Fibroblast of skin of right biceps (primary cell): ENCODE measurements at regions not wholly inside any gene's neighbourhood (a gene's known extent, or its start where the extent isn't known, plus 50 kb on each side); places are given as distances from the start of the nearest gene placed in this dataset.
A peak's percentile ranks its signal among the peaks of the same experiment; 100 is the strongest.

Experiments used
- DNase-seq: peaks from one replicate; pipeline ENCODE4 v3.0.0-alpha.2; 2013

DNA sequence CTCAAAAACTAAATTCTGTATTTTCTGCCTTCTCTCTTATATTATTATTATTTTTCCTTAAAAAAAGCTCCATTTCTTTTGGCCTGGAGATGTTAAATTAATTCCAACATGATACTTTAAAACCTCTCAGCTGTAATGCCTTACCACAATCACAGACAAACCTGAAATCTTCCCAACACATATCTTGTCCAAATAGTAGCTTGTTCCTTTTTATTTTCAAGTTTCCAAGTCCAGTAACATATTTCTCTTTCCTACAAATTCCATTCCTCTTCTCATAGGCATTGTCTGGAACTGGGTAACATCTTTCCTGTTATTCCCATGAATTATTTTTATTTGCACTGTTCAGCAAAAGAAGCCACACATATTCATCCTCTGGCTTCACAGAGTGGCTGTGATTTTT, 137.0 kb downstream of the SLITRK6 start:
- DNase-seq: no peak

DNA sequence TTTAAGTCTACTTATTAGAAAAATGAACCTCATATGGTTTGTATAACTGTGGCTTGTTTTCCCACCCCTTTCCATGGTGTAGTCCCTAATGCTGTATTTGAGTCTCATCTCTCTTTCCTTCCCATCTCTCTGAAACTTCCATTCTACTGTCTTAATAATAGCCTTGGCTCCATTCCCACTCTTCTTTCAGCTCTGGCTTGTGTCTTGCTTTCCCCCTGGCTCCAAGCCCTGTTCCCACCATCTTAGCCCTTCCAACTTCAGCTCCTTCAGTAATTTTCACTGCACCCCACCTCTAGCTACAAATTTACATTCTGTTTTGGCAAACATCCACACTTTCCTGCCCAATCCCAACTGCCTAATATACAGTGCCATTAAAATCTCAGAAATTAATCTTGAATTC, 137.5 kb downstream of the SLITRK6 start:
- no peak for DNase-seq

DNA sequence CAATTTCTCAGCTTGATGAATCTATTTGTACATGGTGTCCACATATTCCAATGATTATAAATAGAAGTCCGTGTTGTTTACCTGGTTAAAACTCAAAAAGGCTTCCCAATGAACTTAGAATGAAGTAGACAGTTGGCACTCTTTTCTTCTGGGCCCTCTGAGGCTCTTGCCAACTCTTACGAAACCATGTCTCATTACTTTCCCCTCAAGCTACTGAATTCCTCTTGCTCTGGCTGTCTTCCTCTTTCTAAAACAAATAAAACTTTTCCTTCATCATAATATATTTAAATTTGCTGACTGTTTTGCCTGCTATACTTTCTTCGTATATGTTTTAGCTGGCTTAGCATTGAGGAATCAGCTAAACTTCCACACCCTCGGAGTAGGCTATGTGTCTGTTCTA, 139.7 kb downstream of the SLITRK6 start:
- DNase-seq: no peak

DNA sequence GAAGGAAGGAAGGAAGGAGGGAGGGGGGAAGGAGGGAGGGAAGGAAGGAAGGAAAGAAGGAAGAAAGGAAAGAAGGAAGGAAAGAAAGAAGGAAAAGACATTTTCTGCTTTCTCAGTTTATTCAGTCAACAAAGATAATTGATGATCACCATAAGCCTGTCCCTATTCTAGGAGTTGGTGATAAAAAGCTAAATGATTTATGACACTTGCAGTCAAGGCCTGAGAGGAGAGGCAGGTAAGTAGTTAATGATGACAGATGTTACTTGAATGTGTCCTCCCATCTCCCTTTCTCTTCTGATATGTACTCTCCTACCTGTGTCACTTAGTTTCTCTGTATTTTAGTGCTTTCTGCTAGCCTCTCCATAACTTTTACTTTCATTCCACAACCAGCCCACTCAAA, 141.3 kb downstream of the SLITRK6 start:
- DNase-seq: no peak

DNA sequence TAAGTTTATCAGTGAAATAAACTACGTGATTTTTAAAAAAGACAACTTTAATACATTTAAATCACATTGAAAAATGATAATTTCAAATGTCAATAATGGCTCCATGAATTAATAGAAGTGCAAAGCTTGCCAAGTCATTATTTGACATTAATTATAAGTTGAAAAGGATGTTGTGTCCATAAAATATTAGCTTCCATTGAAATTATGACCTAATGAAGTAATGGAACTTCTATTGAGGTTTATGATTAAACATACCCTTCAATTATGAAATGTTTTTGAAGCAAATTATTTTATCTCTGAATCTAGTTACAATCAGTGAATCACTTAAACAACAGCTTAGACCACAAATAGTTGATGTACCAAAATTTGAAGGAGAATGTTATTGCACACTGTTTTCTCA, 144.2 kb downstream of the SLITRK6 start:
- no peak for DNase-seq

- no peak for DNase-seq
Measured at GRCh38 chr13:85654227-85654626, 145.0 kb downstream of the SLITRK6 start.

DNA sequence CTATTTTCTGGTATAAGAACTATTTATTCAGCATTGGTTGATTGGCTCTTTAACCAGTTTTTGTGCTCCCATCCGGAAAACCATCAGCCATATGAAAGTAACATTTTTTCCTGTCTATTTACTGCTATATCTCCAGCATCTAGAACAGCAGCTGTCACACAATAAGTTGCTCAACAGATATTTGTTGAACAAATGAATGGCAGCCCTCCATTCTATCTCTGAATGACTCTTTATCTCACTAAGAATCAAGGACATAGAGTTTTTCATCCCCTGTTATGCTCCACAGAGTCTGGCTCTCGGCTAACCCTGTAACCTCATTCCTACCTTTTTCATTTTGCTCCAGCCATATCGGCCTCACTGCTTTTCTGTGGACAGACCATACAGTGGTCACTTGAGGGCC, 145.5 kb downstream of the SLITRK6 start:
- DNase-seq: no peak

- no peak for DNase-seq
Measured at GRCh38 chr13:85652491-85652890, 146.7 kb downstream of the SLITRK6 start.

DNA sequence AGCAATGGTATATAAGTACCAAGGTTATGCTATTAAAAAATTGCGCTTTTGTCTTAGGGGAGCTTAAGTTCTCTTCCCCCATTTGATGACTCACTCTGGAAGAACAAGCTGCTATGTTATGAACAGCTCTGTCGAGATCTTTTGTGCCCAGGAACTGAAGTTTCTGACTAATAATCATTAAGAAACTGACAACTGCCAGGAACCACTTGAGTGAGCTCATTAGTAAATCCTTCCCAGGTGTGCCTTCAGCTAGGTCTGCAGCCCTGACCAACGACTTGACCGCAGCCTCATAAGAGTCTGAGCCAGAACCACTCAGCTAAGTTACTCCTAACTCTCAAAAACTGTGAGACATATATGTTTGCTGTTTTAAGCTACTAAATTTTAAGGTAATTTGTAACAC, 147.8 kb downstream of the SLITRK6 start:
- no peak for DNase-seq

DNA sequence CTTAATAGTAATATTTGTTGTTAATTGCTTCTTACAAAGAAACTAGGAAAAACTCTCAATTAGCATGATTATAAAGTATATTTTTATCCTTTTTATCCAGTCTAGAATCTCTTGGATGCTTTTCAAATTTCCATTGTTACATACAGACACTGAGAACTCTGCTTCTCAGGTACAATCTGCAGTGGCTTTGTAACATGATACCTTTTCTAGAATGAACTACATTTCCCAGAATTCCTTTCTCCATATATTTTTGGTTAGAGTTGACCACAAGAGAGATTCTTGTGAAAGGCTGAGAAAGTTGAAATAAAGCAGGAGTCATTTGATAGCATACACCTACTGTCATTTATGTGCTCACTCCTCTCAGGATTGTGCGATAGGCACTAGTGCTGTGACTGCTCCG, 148.6 kb downstream of the SLITRK6 start:
- no peak for DNase-seq

DNA sequence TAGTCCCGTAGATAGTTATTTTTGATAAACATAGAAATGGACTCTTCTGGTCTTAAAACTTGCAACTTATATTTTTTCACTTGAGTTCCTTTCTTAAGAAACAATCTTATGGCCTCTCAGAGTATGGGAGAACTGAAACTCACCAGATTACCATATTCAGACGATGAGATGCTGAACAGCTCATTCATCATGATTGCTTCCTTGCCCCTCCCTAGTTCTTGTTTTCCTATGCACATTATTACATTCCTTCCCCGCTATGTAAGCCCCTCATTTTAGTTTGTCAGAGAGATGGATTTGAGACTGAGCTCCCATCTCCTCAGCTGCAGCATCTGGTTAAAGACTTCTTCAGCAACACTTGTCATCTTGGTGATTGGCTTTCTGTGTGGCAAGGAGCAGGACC, 158.5 kb downstream of the SLITRK6 start:
- DNase-seq: peak; percentile 9

DNA sequence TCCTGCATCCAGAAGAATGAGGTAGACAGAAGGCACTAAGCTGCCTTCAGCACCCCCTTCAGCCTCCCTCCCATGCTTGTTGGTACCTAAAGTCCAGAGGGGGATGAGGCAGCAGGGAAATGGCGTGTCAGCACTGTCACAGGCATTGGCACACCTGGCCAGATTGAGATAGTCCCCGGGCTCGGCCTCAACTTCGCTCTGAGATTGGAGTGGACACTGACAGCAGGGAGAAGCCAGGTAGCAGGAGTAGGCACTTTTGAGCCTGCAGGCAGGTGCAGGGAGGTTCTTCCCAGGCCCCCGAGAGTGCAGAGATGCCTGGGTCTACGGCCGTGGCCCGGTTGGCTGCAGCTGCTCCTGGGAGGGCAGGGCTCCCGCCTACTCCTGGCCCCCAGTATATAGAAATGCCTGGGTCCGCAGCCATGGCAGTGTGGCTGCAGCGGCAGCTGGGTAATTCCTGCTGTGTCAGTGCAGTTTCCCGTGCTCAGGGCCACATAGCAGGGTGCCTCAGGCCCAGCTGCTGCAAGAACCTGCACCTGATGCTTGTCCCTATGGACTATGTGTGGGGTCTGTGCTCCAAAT, 160.3 kb downstream of the SLITRK6 start:
- DNase-seq: no peak

- no peak for DNase-seq
Measured at GRCh38 chr13:85638265-85638664, 161.0 kb downstream of the SLITRK6 start.

- no peak for DNase-seq
Measured at GRCh38 chr13:85632526-85633195, 166.6 kb downstream of the SLITRK6 start.

- peak; percentile 7 for DNase-seq
Measured at GRCh38 chr13:85631801-85632200, 167.4 kb downstream of the SLITRK6 start.

DNA sequence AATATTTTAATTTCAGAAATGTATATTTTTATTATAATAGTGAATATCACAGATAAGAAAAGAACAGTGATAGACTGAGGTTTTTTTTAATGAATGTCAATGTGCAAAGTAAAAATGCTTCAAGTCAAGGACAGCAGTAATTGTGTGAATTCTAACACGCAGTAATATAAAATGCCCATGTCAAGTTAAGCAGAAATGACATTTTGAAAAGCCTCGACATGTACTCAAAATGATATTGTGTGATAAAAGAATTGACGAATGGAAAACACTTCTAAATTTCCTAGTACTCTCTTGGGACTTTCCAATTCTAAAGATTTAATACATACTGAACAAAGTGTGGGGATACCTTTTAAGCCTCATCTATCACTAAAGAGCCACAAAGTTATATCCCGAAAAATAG, 172.6 kb downstream of the SLITRK6 start:
- DNase-seq: no peak

GRCh38 chr13:85619321-85619720, 179.9 kb downstream of the SLITRK6 start:
- DNase-seq: no peak

GRCh38 chr13:85618521-85618920, 180.7 kb downstream of the SLITRK6 start:
- DNase-seq: no peak

DNA sequence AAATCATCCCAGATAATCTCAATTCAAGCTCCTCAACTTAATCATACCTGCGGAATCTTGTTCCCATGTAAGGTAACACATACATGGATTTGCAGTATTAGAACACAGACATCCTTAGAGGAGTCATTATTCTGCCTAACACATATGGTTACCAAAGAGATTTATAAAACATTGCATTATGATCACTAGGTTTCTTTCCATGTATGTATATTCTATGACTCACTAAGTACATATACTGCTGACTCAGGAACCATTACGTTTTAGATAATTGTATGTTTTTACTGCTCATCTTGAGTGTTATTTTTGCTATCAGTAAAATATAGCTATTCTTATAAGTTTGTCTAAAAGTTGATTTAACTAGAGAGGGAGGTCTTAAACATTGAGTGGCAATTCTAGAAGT, 182.9 kb downstream of the SLITRK6 start:
- peak; percentile 29 for DNase-seq

- no peak for DNase-seq
Measured at GRCh38 chr13:85615031-85615430, 184.2 kb downstream of the SLITRK6 start.

DNA sequence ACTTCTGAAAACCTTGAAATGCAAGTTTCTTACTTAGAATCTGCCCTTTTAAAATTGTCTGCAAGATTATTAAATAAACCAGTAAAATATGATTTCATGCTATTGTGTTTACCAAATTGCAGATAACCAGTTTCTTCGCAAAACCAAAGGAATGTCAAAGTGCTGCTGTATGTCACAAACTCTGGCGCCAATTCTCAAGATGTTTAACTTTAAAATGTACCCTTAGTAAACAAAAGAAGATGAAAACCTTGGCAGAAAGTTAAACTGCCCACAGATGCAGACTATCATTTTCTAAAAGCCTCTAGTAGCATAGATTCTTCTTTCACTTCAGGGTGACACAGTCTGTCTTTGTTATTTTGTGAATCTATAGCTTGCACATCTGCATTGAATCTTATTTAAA, 189.2 kb downstream of the SLITRK6 start:
- DNase-seq: no peak

GRCh38 chr13:85608255-85608829, 190.9 kb downstream of the SLITRK6 start:
- no peak for DNase-seq

DNA sequence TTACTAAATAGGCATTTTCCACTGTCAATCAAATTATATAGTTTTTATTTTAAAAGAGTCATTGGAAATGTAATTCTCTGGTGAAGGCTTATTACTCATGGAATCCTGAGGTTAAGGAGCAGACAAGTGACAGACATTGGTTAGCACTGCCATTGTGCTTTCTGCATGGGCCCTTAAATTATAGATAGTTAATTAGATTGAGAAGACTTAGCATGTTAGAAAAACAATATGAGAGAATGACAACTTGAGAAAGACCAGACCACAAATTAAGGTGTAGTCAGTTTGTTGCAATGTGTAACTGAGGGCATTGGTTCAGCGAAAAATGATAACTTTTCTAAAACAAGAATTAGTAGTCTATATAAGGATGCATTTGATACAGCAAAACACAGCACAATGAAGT, 195.5 kb downstream of the SLITRK6 start:
- no peak for DNase-seq

GRCh38 chr13:85601526-85601925, 197.7 kb downstream of the SLITRK6 start:
- no peak for DNase-seq
